ENCODE measurements at regions not wholly inside any gene's neighbourhood (a gene's known extent, or its start where the extent isn't known, plus 50 kb on each side); places are given as distances from the start of the nearest gene placed in this dataset.

GRCh38 chr10:118246332-118247295, 95.5 kb downstream of the FAM204A start:
- DNase-seq (ENCODE audit: extremely low spot score, insufficient read length, low read depth): no peak

GRCh38 chr10:118243907-118244306, 98.2 kb downstream of the FAM204A start:
- DNase-seq (ENCODE audit: extremely low spot score, insufficient read length, low read depth): no peak
- FAIRE-seq: no peak

More at GRCh38 chr10:118246332-118247295, 95.5 kb downstream of the FAM204A start:
- no peak for FAIRE-seq

DNA sequence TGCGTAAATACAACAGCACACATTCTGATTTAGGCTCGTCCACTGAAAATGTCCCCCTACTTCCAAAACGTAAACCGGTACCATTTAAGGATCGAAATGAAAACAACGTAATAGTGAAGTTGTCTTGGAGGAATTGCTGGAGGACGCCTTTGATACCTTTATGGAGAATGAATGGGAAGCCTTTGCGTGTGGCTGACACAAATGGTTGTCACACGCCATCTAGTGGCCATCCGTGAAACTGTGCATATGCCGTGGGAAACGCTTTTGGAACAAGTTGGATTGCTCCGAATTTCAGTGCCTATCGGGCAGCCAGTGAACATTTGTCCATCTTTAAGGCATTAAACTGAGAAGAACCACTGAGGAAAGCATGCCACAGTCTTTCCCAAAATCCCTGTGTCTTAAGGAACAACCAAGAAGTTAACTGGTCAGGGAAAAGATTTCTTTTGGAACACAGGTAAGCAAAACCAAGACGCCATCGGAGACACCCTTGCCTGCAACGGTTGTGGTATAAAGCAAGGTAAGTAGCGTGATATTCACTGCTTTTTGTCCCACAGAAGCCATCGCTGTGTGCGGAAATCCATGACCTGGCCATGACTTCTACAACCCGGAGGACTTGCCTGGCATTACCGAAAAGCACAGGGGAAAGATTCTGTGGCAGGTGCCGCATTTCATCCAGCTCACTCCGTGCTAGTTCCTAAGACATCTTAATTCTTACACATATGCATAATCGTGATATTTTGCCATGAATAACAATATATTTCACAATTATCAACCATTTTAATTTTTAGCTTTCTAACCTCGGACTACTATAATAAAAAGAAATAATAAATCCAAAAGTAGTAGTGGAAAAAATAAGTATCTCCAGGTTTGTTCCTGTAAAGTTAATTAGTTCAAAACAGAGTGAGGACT, 100.6 kb downstream of the FAM204A start:
- peak; percentile 86 for FAIRE-seq
- no peak for DNase-seq (ENCODE audit: extremely low spot score, insufficient read length, low read depth)

DNA sequence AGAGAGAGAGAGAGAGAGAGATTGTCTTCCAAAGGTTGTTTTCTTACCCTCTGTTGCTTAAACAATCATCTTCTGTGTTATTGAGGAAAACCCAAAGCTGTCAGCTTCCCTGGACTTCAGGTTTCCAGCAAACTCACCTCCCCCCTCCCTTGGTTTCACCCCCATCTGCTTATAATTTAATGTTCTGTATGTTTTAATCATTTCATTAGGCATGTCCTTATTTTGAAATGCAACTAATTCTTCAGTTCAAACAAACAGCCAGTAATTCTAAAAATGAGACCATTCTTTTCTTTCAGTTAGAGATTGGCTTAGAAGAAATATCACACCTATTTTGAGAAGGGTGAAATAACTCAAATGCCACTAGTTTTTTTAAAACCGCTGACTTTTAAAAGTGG, 102.9 kb downstream of the FAM204A start:
- FAIRE-seq (no peak), DNase-seq (ENCODE audit: extremely low spot score, insufficient read length, low read depth) (no peak)

- FAIRE-seq (no peak), DNase-seq (ENCODE audit: extremely low spot score, insufficient read length, low read depth) (no peak)
These were observed 103.4 kb downstream of the FAM204A start for GRCh38 chr10:118238573-118239235.

- no peak for FAIRE-seq
- DNase-seq (ENCODE audit: extremely low spot score, insufficient read length, low read depth): no peak
These were observed 104.2 kb downstream of the FAM204A start for GRCh38 chr10:118237930-118238329.

DNA sequence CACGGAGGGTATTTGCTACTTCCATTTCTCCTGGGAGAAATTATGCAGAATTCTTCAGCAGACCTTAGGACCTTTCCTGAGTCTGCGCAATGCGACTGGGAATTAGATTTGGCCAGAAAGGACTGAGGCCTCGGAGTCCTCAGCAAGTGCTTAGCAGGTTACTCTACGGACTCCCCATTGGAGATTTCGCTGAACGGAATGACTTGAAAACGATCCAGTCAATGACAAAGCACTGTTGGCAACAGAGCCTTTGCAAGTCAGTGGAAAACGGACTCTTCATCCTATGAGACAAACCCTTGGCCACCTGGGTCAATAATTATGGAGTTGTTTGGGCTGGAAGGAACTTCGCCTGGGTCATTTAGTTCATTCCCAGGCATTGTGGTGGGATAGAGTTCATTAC, 107.4 kb downstream of the FAM204A start:
- DNase-seq (ENCODE audit: extremely low spot score, insufficient read length, low read depth): no peak
- no peak for FAIRE-seq

DNA sequence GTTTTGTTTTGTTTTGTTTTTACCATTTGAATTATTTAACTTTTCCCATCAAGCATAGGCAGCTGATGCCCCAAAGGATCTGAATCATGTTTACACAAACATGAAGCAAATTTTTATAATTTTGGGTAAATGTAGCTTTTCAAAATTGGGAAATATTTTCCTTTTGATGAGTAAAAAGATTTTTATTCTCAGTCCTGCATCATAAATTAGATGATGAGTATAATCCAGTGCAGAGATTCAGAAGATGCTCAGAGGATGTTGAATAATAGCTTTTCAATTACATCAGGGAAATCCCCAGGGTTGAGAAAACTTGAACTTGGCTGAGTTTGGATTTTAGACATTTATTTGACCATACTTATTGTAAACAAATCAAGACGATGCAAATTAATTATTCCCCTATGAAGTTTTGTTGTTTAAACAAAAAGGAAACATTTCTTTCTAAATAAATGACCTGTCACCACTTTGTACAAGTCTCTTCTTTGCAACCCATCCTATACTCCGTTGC, 121.7 kb downstream of the FAM204A start:
- DNase-seq (ENCODE audit: extremely low spot score, insufficient read length, low read depth) (no peak), FAIRE-seq (no peak)

GRCh38 chr10:118218562-118218961, 123.6 kb downstream of the FAM204A start:
- DNase-seq (ENCODE audit: extremely low spot score, insufficient read length, low read depth): no peak
- no peak for FAIRE-seq

- no peak for DNase-seq (ENCODE audit: extremely low spot score, insufficient read length, low read depth)
- FAIRE-seq: no peak
These were observed 125.5 kb downstream of the FAM204A start for GRCh38 chr10:118216571-118217170.

- FAIRE-seq: no peak
- DNase-seq (ENCODE audit: extremely low spot score, insufficient read length, low read depth): no peak
These were observed 126.1 kb downstream of the FAM204A start for GRCh38 chr10:118216020-118216419.

DNA sequence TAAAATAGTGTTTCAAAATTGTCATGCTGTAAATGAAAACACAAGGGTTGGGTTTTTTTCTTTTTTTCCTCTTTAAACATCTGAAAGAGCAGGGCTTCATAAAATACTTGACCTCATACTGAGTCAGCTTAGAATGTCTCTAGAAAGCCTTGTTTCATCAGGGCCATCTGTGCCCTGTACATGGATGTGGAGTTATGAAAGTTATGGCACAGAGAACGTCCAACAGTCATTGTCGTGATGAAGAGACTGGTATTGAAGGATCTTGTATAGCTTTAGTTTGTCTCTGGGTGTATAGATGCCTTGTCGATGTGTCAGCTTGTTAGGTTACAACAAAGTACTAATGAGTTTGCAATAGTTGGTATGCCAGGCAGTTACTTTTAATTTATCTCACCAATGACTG, 127.3 kb downstream of the FAM204A start:
- DNase-seq (ENCODE audit: extremely low spot score, insufficient read length, low read depth): no peak
- FAIRE-seq: no peak

DNA sequence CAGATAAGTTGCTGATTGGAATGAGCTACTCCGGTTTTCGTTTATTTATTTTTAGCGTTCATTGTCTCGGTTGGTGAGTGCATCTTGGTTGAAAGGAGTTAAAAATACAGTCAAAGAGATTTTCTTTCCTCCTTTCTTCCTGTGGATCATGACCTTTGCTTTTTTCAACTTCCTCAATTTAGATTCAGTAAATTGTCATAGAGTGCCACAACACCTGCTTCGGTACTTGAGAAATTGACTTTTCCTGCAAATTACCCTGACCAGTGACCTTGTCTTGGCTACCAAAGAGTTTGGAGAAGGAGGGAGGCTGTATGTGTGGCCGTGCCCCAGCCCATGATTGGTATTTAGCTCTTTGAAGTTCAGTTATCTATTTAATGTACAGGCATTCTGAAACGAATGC, 128.7 kb downstream of the FAM204A start:
- FAIRE-seq (no peak), DNase-seq (ENCODE audit: extremely low spot score, insufficient read length, low read depth) (no peak)

- no peak for FAIRE-seq
- no peak for DNase-seq (ENCODE audit: extremely low spot score, insufficient read length, low read depth)
These were observed 131.8 kb downstream of the FAM204A start for GRCh38 chr10:118210276-118210675.

- FAIRE-seq: no peak
- DNase-seq (ENCODE audit: extremely low spot score, insufficient read length, low read depth): no peak
These were observed 132.9 kb downstream of the FAM204A start for GRCh38 chr10:118209215-118209614.

DNA sequence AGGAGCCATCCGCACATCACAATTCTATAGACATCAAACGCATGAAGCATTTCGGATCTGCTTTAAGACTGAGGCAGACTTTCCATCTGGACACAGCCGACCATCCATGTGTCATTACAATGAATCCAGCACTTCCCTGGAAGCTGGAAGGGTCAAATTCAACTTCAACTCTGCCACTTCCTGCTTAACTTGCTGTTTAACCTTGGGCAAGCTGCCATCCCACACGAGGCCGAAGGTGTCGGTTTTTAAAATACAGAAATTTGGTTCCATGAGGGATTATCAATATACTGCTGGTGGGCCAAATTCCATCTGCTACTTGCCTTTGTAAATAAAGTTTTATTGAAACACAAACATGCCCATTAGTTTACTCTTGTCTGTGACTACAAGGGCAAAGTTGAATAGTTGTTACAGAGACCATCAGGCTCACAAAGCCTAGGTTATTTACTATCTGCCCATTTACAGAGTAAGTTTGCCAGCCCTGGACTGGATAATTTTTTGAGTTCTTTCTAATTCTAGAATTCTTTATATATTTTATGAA, 134.6 kb downstream of the FAM204A start:
- FAIRE-seq: no peak
- DNase-seq (ENCODE audit: extremely low spot score, insufficient read length, low read depth): no peak

DNA sequence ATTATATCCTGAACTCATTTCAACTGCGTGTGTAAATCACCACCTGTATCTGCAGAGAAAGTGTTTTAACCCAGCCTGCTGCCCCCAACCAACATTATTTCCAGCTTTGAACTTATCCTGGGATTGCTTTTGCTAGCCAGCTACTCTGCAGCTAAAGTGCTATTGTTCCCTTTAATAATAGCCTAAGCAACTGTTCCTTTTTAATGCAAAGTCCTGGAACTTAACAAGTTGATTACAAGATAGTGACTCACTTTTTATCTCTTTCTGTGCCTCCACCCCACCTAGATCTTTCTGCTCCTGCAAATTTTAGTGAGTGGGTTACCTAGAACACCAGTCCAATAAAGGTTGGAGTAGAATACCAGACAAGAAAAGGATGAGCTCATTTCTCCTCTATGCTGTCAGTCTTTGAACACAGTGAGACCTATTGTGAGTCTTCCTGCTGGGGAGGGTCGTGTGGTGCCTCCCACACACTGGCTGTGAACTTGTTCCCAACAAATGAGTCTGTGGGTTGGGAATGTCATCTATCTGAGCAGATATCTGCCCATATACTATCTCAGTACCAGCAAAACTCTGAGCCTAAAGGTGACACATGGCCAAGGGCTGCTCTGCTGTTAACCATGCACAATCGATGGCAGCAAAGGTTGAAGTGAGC, 137.7 kb downstream of the FAM204A start:
- FAIRE-seq: no peak
- DNase-seq (ENCODE audit: extremely low spot score, insufficient read length, low read depth): no peak

GRCh38 chr10:118203461-118203860, 138.7 kb downstream of the FAM204A start:
- no peak for DNase-seq (ENCODE audit: extremely low spot score, insufficient read length, low read depth)
- no peak for FAIRE-seq

GRCh38 chr10:118195729-118196128, 146.4 kb downstream of the FAM204A start:
- DNase-seq (ENCODE audit: extremely low spot score, insufficient read length, low read depth) (no peak), FAIRE-seq (no peak)
